Endothelial cell of umbilical vein (primary cell): ENCODE measurements at regions not wholly inside any gene's neighbourhood (a gene's known extent, or its start where the extent isn't known, plus 50 kb on each side); places are given as distances from the start of the nearest gene placed in this dataset.

ENCODE experiments used
- EZH2 ChIP-seq: IDR thresholded peaks from 2 replicates; pipeline ENCODE4 v1.6.1; 2012; ENCODE audit warnings: borderline replicate concordance, low read depth, mild to moderate bottlenecking, moderate library complexity, low read length, inconsistent platforms; ENCODE audit not compliant: severe bottlenecking
- FOS ChIP-seq: IDR thresholded peaks from 2 replicates; pipeline ENCODE4 v1.6.1; 2011; ENCODE audit warnings: mild to moderate bottlenecking, low read length, moderate library complexity, borderline replicate concordance; ENCODE audit not compliant: insufficient read depth
- GATA2 ChIP-seq: IDR thresholded peaks from 2 replicates; pipeline ENCODE4 v1.7.0; 2011; ENCODE audit warnings: low read depth, mild to moderate bottlenecking, moderate library complexity, mixed read lengths, low read length; ENCODE audit not compliant: insufficient read length, insufficient read depth
- JUN ChIP-seq: IDR thresholded peaks from 2 replicates; pipeline ENCODE4 v1.6.1; 2011; ENCODE audit warnings: borderline replicate concordance, low read depth; ENCODE audit not compliant: insufficient read length, insufficient read depth
- POLR2A ChIP-seq: IDR thresholded peaks from 2 replicates; pipeline ENCODE4 v1.6.1; 2012; ENCODE audit warnings: low read depth, mild to moderate bottlenecking, control low read depth, low read length
- POLR2AphosphoS5 ChIP-seq: IDR thresholded peaks from 2 replicates; pipeline ENCODE4 v1.6.1; 2012; ENCODE audit warnings: low read depth, mild to moderate bottlenecking, control low read depth, low read length, moderate library complexity; ENCODE audit not compliant: insufficient read depth
- TF ChIP-seq, protein P1 (sequence below), 2 donors: IDR thresholded peaks; 1 replicate in 1 of 2; 2 replicates in 1 of 2; pipeline ENCODE4 v1.5.1; 2011; ENCODE audit warnings: low read length in 2 of 2, mild to moderate bottlenecking in 2 of 2, moderate library complexity in 2 of 2, control low read depth in 1 of 2, inconsistent platforms in 1 of 2, low read depth in 1 of 2; ENCODE audit not compliant: insufficient read depth in 1 of 2; ENCODE audit errors: extremely low read depth in 1 of 2
- TF ChIP-seq, protein P2 (sequence below): IDR thresholded peaks from 2 replicates; pipeline ENCODE4 v1.6.1; 2011; ENCODE audit not compliant: insufficient read depth, insufficient read length

DNA sequence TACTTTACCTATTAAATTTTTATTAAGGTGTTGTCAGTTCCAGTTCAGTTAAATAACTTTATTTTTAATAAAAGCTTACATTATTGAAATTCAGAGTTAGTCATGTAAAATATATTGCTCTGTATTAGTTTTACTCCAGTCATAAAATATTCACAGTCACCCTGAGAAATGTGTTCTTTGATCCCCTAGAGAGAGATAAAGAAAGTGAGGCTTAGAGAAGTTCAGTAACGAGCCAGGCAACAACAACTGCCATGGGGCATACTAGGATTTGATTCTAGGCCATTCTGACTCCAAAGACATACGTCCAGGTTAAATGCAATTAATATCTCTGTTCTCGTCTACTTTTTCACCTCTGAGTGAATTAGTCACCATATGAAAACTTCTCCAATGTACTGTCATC, 761.9 kb upstream of the CXADR start:
- TF ChIP-seq, protein P1, sequence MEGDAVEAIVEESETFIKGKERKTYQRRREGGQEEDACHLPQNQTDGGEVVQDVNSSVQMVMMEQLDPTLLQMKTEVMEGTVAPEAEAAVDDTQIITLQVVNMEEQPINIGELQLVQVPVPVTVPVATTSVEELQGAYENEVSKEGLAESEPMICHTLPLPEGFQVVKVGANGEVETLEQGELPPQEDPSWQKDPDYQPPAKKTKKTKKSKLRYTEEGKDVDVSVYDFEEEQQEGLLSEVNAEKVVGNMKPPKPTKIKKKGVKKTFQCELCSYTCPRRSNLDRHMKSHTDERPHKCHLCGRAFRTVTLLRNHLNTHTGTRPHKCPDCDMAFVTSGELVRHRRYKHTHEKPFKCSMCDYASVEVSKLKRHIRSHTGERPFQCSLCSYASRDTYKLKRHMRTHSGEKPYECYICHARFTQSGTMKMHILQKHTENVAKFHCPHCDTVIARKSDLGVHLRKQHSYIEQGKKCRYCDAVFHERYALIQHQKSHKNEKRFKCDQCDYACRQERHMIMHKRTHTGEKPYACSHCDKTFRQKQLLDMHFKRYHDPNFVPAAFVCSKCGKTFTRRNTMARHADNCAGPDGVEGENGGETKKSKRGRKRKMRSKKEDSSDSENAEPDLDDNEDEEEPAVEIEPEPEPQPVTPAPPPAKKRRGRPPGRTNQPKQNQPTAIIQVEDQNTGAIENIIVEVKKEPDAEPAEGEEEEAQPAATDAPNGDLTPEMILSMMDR (IDR thresholded peaks at IDR 0.05; ENCODE audit: extremely low read depth in 1 of 2, insufficient read depth in 1 of 2, low read depth in 1 of 2, low read length in 2 of 2): no peak
- TF ChIP-seq, protein P2, sequence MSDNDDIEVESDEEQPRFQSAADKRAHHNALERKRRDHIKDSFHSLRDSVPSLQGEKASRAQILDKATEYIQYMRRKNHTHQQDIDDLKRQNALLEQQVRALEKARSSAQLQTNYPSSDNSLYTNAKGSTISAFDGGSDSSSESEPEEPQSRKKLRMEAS: no peak
- no peak for TF ChIP-seq POLR2A
- TF ChIP-seq EZH2: no peak
- TF ChIP-seq GATA2: no peak
- no peak for TF ChIP-seq POLR2AphosphoS5
- TF ChIP-seq JUN: no peak
- no peak for TF ChIP-seq FOS
